T-cell (primary cell): ENCODE measurements at regions not wholly inside any gene's neighbourhood (a gene's known extent, or its start where the extent isn't known, plus 50 kb on each side); places are given as distances from the start of the nearest gene placed in this dataset.

ENCODE experiments used
- ATAC-seq, 4 experiments: fragments of 200-7000 bp in 3 of 4; fragments of 150-1000 bp in 1 of 4; cut with Tn5 transposase; replicated peaks in 1 of 4; 1 replicate in 3 of 4; 2 replicates in 1 of 4; pipeline ENCODE4 v1.10.0; 2021; ENCODE audit warnings: moderate library complexity in 3 of 4, mild to moderate bottlenecking in 2 of 4, moderate number of reproducible peaks in 1 of 4
- CTCF ChIA-PET, 2 donors: fragments of 300-600 bp; sonication (Branson Sonifier 250); formaldehyde crosslinking; loops; one replicate each; lab custom pipeline; 2022; ENCODE audit warnings: antibody characterized with exemption in 2 of 2; lab: Charles Lee
- POLR2A ChIA-PET, 2 donors: fragments of 300-600 bp; sonication (Branson Sonifier 250); formaldehyde crosslinking; loops; one replicate each; lab custom pipeline; 2022; ENCODE audit warnings: antibody characterized with exemption in 2 of 2; lab: Charles Lee
- DNase-seq, 35 experiments: peaks; one replicate each; pipeline versions ENCODE4 v3.0.0 to v3.0.0-alpha.2; 2013 to 2023
- H3K27ac ChIP-seq: one replicate; pipeline ENCODE4 v1.5.1; 2013; ENCODE audit warnings: low read length
- H3K27me3 ChIP-seq, 2 experiments: replicated peaks in 1 of 2; 1 replicate in 1 of 2; 2 replicates in 1 of 2; pipeline versions ENCODE4 v1.6.1 to v1.7.0; 2013; ENCODE audit warnings: low read length in 1 of 2, mixed read lengths in 1 of 2; ENCODE audit not compliant: control insufficient read depth in 2 of 2, insufficient read depth in 2 of 2; ENCODE audit errors: extremely low read depth in 1 of 2
- H3K36me3 ChIP-seq, 2 donors: 1 replicate in 1 of 2; 2 replicates in 1 of 2; pipeline versions ENCODE4 v1.6.1 to v1.7.0; 2013; ENCODE audit warnings: low read length in 1 of 2; ENCODE audit not compliant: control insufficient read depth in 2 of 2, insufficient read depth in 1 of 2; ENCODE audit errors: extremely low read depth in 1 of 2
- H3K4me1 ChIP-seq, 2 experiments: 1 replicate in 1 of 2; 2 replicates in 1 of 2; pipeline versions ENCODE4 v1.6.1 to v1.7.0; 2013; ENCODE audit warnings: low read length in 2 of 2, mixed read lengths in 1 of 2; ENCODE audit not compliant: insufficient read depth in 2 of 2, control insufficient read depth in 1 of 2; ENCODE audit errors: extremely low read depth in 1 of 2
- H3K4me3 ChIP-seq, 2 donors: 1 replicate in 1 of 2; 2 replicates in 1 of 2; pipeline versions ENCODE4 v1.5.1 to v1.7.0; 2013; ENCODE audit warnings: mild to moderate bottlenecking in 2 of 2, low read length in 1 of 2, moderate library complexity in 1 of 2; ENCODE audit not compliant: control insufficient read depth in 1 of 2; ENCODE audit errors: extremely low read depth in 1 of 2
- H3K9me3 ChIP-seq: 2 replicates; pipeline ENCODE4 v1.7.0; 2013
- H3K27ac Mint-ChIP-seq, 2 donors: one replicate each; pipeline ENCODE4 v1.8.0; 2020 to 2021; ENCODE audit warnings: mild to moderate bottlenecking in 2 of 2, mixed read lengths in 2 of 2
- H3K27me3 Mint-ChIP-seq, 2 donors: one replicate each; pipeline ENCODE4 v1.8.0; 2021 to 2022; ENCODE audit warnings: mixed read lengths in 2 of 2
- H3K36me3 Mint-ChIP-seq: one replicate; pipeline ENCODE4 v1.8.0; 2021; ENCODE audit warnings: mixed read lengths
- H3K4me1 Mint-ChIP-seq, 3 donors: one replicate each; pipeline ENCODE4 v1.8.0; 2020 to 2022; ENCODE audit warnings: mixed read lengths in 3 of 3, mild to moderate bottlenecking in 1 of 3
- H3K4me3 Mint-ChIP-seq, 3 donors: one replicate each; pipeline ENCODE4 v1.8.0; 2020 to 2022; ENCODE audit warnings: mild to moderate bottlenecking in 3 of 3, mixed read lengths in 3 of 3, moderate library complexity in 3 of 3
- H3K9me3 Mint-ChIP-seq, 3 donors: one replicate each; pipeline ENCODE4 v1.8.0; 2020 to 2022; ENCODE audit warnings: mixed read lengths in 3 of 3
- WGBS: methylation state at CpG from one replicate; pipeline ENCODE4 v1.1.5; 2013; ENCODE audit warnings: missing lambda C conversion rate; ENCODE audit not compliant: insufficient coverage; 5-methylcytosine and 5-hydroxymethylcytosine counted together

DNA sequence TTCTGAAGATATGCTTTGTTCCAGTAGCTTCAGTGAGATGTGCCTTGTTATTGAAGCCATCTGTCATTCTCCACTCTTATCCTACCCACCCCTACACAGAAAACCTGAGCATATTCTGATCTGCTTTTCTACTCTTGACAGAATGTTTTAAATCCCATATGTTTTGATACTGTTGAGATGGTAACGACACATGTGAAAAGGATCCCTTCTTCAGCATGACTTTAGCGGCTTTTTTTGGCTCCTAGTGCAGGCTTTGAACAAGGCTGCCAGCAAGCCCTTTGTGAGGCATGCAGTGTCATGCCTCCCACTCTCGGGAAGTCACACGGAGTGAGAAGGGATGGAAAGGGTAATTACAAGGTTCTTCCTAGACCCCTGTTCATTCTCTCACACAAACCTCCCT lies 228.8 kb upstream of the RGS6 start:
- Histone ChIP-seq H3K9me3 (no peaks in the 10 kb centered on the region), H3K4me3 (no peak overlapping the region), H3K36me3 (peaks cover 0 to 16% of the 10 kb centered on the region in 2 donors), H3K4me1 (peaks cover 0 to 6% of the 10 kb centered on the region in 2 experiments), H3K27me3 (no peaks in the 10 kb centered on the region), H3K27ac (no peak overlapping the region)
- ChIA-PET POLR2A (no interaction called here), CTCF (no interaction called here)
- Mint-ChIP-seq H3K4me1 (peaks cover 0 to 5% (median 0%) of the 10 kb centered on the region in 3 donors), H3K36me3 (peaks cover 68% of the 10 kb centered on the region), H3K27ac (no peak overlapping the region), H3K9me3 (no peaks in the 10 kb centered on the region), H3K4me3 (no peak overlapping the region), H3K27me3 (no peaks in the 10 kb centered on the region)
- DNase-seq (no peak), ATAC-seq (no peak)
- 100% methylated on average over 2 of the region's 4 CpGs for WGBS

DNA sequence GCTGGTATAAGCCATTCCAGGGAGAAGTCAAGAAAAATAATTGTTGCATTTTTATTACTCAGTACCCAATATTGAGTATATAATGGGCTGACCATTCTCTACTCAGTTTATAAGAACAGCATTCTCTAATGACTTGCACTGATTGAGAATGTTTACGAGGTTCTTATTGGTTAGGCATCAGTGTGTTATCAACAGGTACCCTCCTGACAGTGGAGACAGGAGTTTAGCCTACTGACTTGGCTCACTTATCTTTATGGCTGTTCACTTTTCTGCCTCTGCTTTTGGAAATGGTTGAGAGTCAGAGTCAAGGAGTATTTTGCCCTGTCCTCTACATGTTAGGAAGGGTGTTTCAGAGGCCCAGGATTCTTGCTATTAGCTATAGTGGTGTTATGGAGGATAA lies 228.0 kb upstream of the RGS6 start:
- POLR2A ChIA-PET, result no interaction called here
- Mint-ChIP-seq H3K4me3 (no peak overlapping the region), H3K9me3 (no peaks in the 10 kb centered on the region), H3K36me3 (peaks cover 65% of the 10 kb centered on the region), H3K27ac (no peak overlapping the region), H3K27me3 (no peaks in the 10 kb centered on the region), H3K4me1 (peaks cover 0 to 5% (median 0%) of the 10 kb centered on the region in 3 donors)
- no peaks in the 10 kb centered on the region for H3K27me3 ChIP-seq
- CTCF ChIA-PET, result interaction anchor here in 1 of 2 donors (0.6 to 1.0 kb wide), 2 partner anchors 37 to 39 kb away, joined by 3 to 4 read pairs; no protein-coding TSS in a partner anchor
- ATAC-seq (no peak), DNase-seq (no peak)
- H3K4me1 ChIP-seq, result peaks cover 0 to 6% of the 10 kb centered on the region in 2 experiments
- H3K27ac ChIP-seq, result no peak overlapping the region
- H3K4me3 ChIP-seq, result no peak overlapping the region
- H3K36me3 ChIP-seq, result peaks cover 0 to 20% of the 10 kb centered on the region in 2 donors
- WGBS, result no CpG with 5 or more reads among the region's 1 CpG
- no peaks in the 10 kb centered on the region for H3K9me3 ChIP-seq

DNA sequence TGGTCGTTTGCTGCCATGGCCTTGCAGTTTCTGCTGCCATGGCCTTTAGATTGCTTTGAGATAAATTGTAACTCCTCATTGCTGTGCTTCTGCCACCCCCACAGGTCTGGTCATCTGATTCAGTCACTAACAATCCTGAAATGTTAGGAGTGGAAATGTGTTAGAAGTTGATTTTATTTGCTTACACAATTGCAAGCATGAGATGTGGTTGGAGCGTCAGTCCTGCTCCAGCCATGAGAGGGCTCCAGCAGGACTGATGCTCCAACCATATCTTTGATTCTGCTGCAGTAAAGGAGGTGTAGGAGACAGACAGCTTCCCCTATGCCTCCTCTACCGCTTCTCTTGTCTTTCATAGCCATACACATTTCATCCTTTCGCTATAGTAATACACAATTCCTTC lies 226.8 kb upstream of the RGS6 start:
- CTCF ChIA-PET, result interaction anchor here in 1 of 2 donors (1.0 kb wide), 1 partner anchor 40 kb away, joined by 3 read pairs; no protein-coding TSS in a partner anchor
- H3K27ac Mint-ChIP-seq, result no peak overlapping the region
- Histone ChIP-seq H3K4me1 (peaks cover 0 to 6% of the 10 kb centered on the region in 2 experiments), H3K36me3 (peaks cover 0 to 23% of the 10 kb centered on the region in 2 donors), H3K27me3 (no peaks in the 10 kb centered on the region), H3K27ac (no peak overlapping the region), H3K9me3 (no peaks in the 10 kb centered on the region), H3K4me3 (no peak overlapping the region)
- WGBS, result 71% methylated on average over 1 of the region's 4 CpGs
- H3K9me3 Mint-ChIP-seq, result no peaks in the 10 kb centered on the region
- POLR2A ChIA-PET, result no interaction called here
- no peak overlapping the region for H3K4me3 Mint-ChIP-seq
- no peaks in the 10 kb centered on the region for H3K27me3 Mint-ChIP-seq
- peaks cover 0 to 3% (median 3%) of the 10 kb centered on the region in 3 donors for H3K4me1 Mint-ChIP-seq
- ATAC-seq (no peak), DNase-seq (no peak)
- peaks cover 64% of the 10 kb centered on the region for H3K36me3 Mint-ChIP-seq

DNA sequence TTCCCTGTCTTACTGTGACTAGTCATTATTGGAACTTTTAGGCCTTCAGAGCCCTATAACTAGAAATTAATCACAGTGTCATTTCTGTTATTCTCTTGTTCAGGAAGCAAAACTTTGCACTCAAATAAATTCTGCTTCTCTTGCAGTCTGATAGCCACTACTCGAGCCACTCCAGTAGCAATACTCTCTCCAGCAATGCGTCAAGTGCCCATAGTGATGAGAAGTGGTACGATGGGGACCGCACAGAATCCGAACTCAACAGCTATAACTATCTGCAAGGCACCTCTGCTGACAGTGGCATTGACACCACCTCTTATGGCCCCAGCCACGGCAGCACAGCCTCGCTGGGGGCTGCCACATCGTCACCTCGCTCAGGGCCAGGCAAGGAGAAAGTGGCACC lies 223.2 kb upstream of the RGS6 start:
- no peaks in the 10 kb centered on the region for H3K27me3 ChIP-seq
- peaks cover 7 to 18% (median 11%) of the 10 kb centered on the region in 3 donors for H3K4me1 Mint-ChIP-seq
- peaks cover 66% of the 10 kb centered on the region for H3K36me3 Mint-ChIP-seq
- H3K9me3 ChIP-seq, result no peaks in the 10 kb centered on the region
- WGBS, result 94% methylated on average over 4 of the region's 9 CpGs
- no peak overlapping the region for H3K27ac ChIP-seq
- H3K27me3 Mint-ChIP-seq, result no peaks in the 10 kb centered on the region
- no peaks in the 10 kb centered on the region for H3K9me3 Mint-ChIP-seq
- DNase-seq (no peak), ATAC-seq (no peak)
- H3K4me3 ChIP-seq, result no peak overlapping the region
- H3K4me1 ChIP-seq, result peaks cover 0 to 3% of the 10 kb centered on the region in 2 experiments
- no peak overlapping the region for H3K4me3 Mint-ChIP-seq
- ChIA-PET CTCF (no interaction called here), POLR2A (no interaction called here)
- H3K36me3 ChIP-seq, result peaks cover 0 to 17% of the 10 kb centered on the region in 2 donors
- no peak overlapping the region for H3K27ac Mint-ChIP-seq

DNA sequence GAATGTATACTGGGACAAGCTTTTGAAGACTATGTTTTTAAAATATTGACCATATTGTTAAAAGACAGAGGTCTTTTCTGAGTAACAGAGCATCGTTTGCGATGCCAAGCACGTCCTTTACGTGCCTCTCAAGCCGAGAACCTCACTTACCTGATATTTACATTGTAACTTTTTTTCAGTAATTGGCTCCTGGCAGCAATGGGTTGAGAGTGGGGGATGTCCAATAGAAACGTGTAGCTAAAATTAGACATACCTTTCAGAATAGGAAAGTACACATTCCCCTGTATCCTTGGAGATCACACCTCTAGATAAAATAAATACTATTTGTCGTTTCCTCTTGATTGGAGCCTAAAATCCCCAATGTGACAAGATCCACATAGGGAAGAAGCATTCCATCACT lies 222.2 kb upstream of the RGS6 start:
- DNase-seq (no peak), ATAC-seq (no peak)
- ChIA-PET CTCF (no interaction called here), POLR2A (no interaction called here)
- Mint-ChIP-seq H3K4me1 (peaks cover 7 to 18% (median 11%) of the 10 kb centered on the region in 3 donors), H3K27me3 (no peaks in the 10 kb centered on the region), H3K27ac (no peak overlapping the region), H3K9me3 (no peaks in the 10 kb centered on the region), H3K36me3 (peaks cover 67% of the 10 kb centered on the region), H3K4me3 (no peak overlapping the region)
- Histone ChIP-seq H3K36me3 (peaks cover 0 to 16% of the 10 kb centered on the region in 2 donors), H3K4me1 (peaks cover 0 to 3% of the 10 kb centered on the region in 2 experiments), H3K4me3 (no peak overlapping the region), H3K27me3 (no peaks in the 10 kb centered on the region), H3K27ac (no peak overlapping the region), H3K9me3 (no peaks in the 10 kb centered on the region)
- WGBS, result no CpG with 5 or more reads among the region's 7 CpGs

DNA sequence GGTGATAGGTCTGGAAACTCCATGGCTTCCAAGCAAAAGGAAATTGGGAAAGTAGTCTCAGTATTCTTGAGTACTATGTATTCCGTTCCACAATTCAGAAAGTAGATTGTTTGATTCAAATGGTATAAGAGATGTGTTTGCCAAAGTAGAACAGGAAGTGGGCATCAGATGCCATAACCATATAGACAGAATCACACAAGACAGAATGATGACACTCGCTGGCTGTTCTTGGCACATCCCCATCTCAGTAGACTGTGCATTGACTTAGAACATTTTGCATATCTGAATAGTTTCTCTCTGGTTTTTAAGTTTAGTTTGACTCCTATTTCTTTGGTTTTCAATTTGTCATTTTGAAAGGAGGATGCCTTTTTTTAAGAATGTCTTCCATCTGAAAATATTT lies 221.1 kb upstream of the RGS6 start:
- CTCF ChIA-PET, result interaction anchor here (0.7 to 1.0 kb wide), 2 partner anchors 12 to 28 kb away, joined by 3 to 4 read pairs; no protein-coding TSS in a partner anchor
- Histone ChIP-seq H3K27ac (no peak overlapping the region), H3K4me1 (peaks cover 0 to 3% of the 10 kb centered on the region in 2 experiments), H3K36me3 (peaks cover 0 to 7% of the 10 kb centered on the region in 2 donors), H3K9me3 (no peaks in the 10 kb centered on the region), H3K27me3 (no peaks in the 10 kb centered on the region), H3K4me3 (no peak overlapping the region)
- H3K9me3 Mint-ChIP-seq, result no peaks in the 10 kb centered on the region
- peak in 7 of 35 experiments; percentile 6 to 29 (median 10) for DNase-seq
- WGBS, result no CpG with 5 or more reads among the region's 2 CpGs
- H3K4me3 Mint-ChIP-seq, result no peak overlapping the region
- H3K4me1 Mint-ChIP-seq, result peaks cover 7 to 18% (median 11%) of the 10 kb centered on the region in 3 donors
- no peaks in the 10 kb centered on the region for H3K27me3 Mint-ChIP-seq
- peak overlapping the region; percentile 47 to 62 for H3K27ac Mint-ChIP-seq
- H3K36me3 Mint-ChIP-seq, result peaks cover 66% of the 10 kb centered on the region
- peak; percentile 55 to 79 (median 62) for ATAC-seq
- POLR2A ChIA-PET, result interaction anchor here in 1 of 2 donors (0.7 kb wide), 1 partner anchor 156 kb away, joined by 3 read pairs; no protein-coding TSS in a partner anchor
